Stomach (tissue), 8 donors: ENCODE measurements at regions not wholly inside any gene's neighbourhood (a gene's known extent, or its start where the extent isn't known, plus 50 kb on each side); places are given as distances from the start of the nearest gene placed in this dataset.

Source experiments
- DNase-seq, 2 donors: peaks; one replicate each; pipeline versions ENCODE4 v3.0.0 to v3.0.0-alpha.2; 2013 to 2019
- H3K27ac ChIP-seq, 5 donors: fragments of 200-600 bp in 4 of 5; sonication (generic) in 4 of 5; one replicate each; pipeline ENCODE4 v1.5.1; 2013 to 2019; ENCODE audit warnings: mild to moderate bottlenecking in 1 of 5, moderate library complexity in 1 of 5
- H3K27me3 ChIP-seq, 3 donors: fragments of 200-600 bp; sonication (generic); one replicate each; pipeline ENCODE4 v1.5.1; 2017 to 2019; ENCODE audit warnings: mixed run types in 1 of 3
- H3K36me3 ChIP-seq, 4 donors: fragments of 200-600 bp; sonication (generic); 1 replicate in 3 of 4; 2 replicates in 1 of 4; pipeline ENCODE4 v1.5.1; 2016 to 2019
- H3K4me1 ChIP-seq, 4 donors: fragments of 200-600 bp; sonication (generic); one replicate each; pipeline ENCODE4 v1.5.1; 2016 to 2019
- H3K4me3 ChIP-seq, 4 donors: fragments of 200-600 bp; sonication (generic) in 3 of 4; one replicate each; pipeline ENCODE4 v1.5.1; 2016 to 2019; ENCODE audit warnings: mild to moderate bottlenecking in 1 of 4
- H3K9me3 ChIP-seq, 4 donors: fragments of 200-600 bp; sonication (generic); one replicate each; pipeline ENCODE4 v1.5.1; 2016 to 2019
- EP300 ChIP-seq: sonication (generic); formaldehyde crosslinking; IDR thresholded peaks from one replicate; pipeline ENCODE4 v1.6.1; 2017; ENCODE audit warnings: antibody characterized with exemption
- POLR2A ChIP-seq, 4 donors: fragments of 450-650 bp; IDR thresholded peaks; one replicate each; pipeline ENCODE4 v1.6.1; 2016; ENCODE audit warnings: antibody characterized with exemption in 4 of 4, control low read depth in 2 of 4, mild to moderate bottlenecking in 1 of 4, moderate library complexity in 1 of 4
- POLR2AphosphoS5 ChIP-seq, 3 donors: sonication (generic); formaldehyde crosslinking; IDR thresholded peaks; one replicate each; pipeline ENCODE4 v1.6.1; 2016; ENCODE audit warnings: antibody characterized with exemption in 3 of 3
- WGBS, 5 donors: extraction: QIAGEN DNeasy Blood & Tissue Kit in 3 of 5; methylation state at CpG; one replicate each; pipeline versions ENCODE4 v1.1.5 to v1.1.7; 2013 to 2018; 5-methylcytosine and 5-hydroxymethylcytosine counted together
- intact Hi-C: fragments of 100-400 bp; cut with DNase I; formaldehyde crosslinking; loops from one replicate; pipeline ENCODE4 v1.15.1; 2023; ENCODE audit warnings: low total_unique reads
- TF ChIP-seq, protein P1 (sequence below), 7 experiments: fragments of 450-650 bp in 4 of 7; fragments of 200-600 bp in 3 of 7; sonication (generic) in 3 of 7; IDR thresholded peaks; one replicate each; pipeline ENCODE4 v1.5.1; 2016 to 2019; ENCODE audit warnings: antibody characterized with exemption in 7 of 7, control low read depth in 2 of 7, mild to moderate bottlenecking in 1 of 7
- donor health status: healthy with polysubstance abuse.
- donor health status: Bipolar disorder and iron deficiency.
- donor health status: healthy.

DNA sequence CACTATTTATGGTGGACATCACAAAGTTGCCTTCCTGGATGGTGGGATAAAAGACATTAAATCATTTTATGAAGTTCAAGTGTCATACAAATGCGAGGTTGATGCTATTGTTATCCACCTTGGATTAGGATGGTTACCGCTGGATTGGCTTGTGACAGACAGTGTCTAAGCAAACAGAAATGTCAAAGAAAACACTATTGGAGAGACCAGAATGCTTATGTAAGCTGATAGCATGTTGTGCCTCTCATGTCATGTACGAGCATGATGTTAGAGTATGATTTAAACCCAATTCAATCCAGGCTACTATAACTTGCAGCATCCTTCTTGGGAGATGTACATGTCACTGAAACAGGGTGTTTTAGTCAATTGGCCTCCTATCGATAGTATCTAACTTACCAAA, 178.8 kb upstream of the C9orf72 start:
- no peaks in the 10 kb centered on the region for H3K36me3 ChIP-seq
- 79 to 95% (median 94%) methylated on average over 4 of the region's 4 CpGs for WGBS, 5 donors
- no peaks in the 10 kb centered on the region for H3K9me3 ChIP-seq
- DNase-seq, result no peak
- no peak overlapping the region for H3K4me3 ChIP-seq
- TF ChIP-seq, protein P1, sequence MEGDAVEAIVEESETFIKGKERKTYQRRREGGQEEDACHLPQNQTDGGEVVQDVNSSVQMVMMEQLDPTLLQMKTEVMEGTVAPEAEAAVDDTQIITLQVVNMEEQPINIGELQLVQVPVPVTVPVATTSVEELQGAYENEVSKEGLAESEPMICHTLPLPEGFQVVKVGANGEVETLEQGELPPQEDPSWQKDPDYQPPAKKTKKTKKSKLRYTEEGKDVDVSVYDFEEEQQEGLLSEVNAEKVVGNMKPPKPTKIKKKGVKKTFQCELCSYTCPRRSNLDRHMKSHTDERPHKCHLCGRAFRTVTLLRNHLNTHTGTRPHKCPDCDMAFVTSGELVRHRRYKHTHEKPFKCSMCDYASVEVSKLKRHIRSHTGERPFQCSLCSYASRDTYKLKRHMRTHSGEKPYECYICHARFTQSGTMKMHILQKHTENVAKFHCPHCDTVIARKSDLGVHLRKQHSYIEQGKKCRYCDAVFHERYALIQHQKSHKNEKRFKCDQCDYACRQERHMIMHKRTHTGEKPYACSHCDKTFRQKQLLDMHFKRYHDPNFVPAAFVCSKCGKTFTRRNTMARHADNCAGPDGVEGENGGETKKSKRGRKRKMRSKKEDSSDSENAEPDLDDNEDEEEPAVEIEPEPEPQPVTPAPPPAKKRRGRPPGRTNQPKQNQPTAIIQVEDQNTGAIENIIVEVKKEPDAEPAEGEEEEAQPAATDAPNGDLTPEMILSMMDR (IDR thresholded peaks at IDR 0.05), result no peak
- TF ChIP-seq POLR2AphosphoS5 (IDR thresholded peaks at IDR 0.05), result no peak
- no peak for TF ChIP-seq EP300
- no peak for TF ChIP-seq POLR2A (IDR thresholded peaks at IDR 0.05)
- no peaks in the 10 kb centered on the region for H3K4me1 ChIP-seq
- H3K27me3 ChIP-seq, result no peaks in the 10 kb centered on the region
- H3K27ac ChIP-seq, result no peak overlapping the region
- intact Hi-C loops, result no loop called here

DNA sequence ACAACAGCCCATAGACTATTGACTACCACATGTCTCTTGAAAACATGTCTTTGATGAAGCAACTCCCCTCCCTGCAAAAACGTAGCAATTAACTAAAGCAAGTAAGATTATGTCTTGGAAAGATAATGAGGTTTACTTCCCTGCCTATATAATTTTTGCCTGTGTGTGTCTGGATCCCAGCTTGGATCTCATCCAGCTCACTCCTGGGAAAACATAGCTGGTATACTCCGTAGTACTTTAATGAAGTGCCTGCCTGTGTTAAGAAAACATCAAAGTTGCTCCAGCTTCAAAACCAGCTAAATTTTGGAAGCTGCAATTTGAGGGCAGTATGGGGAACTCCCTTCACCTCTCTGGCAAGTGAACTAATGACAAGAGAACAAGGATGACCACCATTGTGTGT, 182.6 kb upstream of the C9orf72 start:
- intact Hi-C loops, result no loop called here
- 13 to 31% (median 29%) methylated on average over 2 of the region's 2 CpGs for WGBS, 5 donors
- TF ChIP-seq, protein P1 (IDR thresholded peaks at IDR 0.05), result no peak
- TF ChIP-seq POLR2AphosphoS5 (IDR thresholded peaks at IDR 0.05), result no peak
- TF ChIP-seq EP300, result no peak
- no peak for TF ChIP-seq POLR2A (IDR thresholded peaks at IDR 0.05)
- Histone ChIP-seq H3K27me3 (no peaks in the 10 kb centered on the region), H3K4me1 (no peaks in the 10 kb centered on the region), H3K27ac (no peak overlapping the region), H3K36me3 (no peaks in the 10 kb centered on the region), H3K4me3 (no peak overlapping the region), H3K9me3 (no peaks in the 10 kb centered on the region)
- DNase-seq, result peak in 1 of 2 donors; percentile 26

DNA sequence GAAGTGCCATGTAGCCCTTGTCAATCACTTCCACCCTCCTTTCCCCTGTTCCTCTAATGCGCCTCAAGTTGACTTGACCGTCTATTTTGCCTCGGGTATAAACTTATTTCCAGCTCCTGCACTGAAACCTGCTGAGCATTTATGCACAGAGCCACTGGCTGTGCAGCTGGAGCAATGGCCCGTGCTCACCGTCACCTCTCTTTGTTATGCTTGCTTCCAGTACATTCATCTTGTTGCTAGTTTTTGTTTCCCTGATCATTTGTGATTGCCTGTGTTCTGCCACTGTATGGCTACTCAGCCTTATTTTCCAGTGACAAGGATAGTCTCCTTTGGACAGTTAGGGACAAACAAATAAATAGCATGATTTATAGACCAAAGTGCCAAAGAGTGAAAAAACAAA, 183.1 kb upstream of the C9orf72 start:
- intact Hi-C loops, result no loop called here
- no peaks in the 10 kb centered on the region for H3K4me1 ChIP-seq
- TF ChIP-seq POLR2A (IDR thresholded peaks at IDR 0.05) (no peak), POLR2AphosphoS5 (IDR thresholded peaks at IDR 0.05) (no peak), EP300 (no peak)
- TF ChIP-seq, protein P1 (IDR thresholded peaks at IDR 0.05), result no peak
- H3K9me3 ChIP-seq, result no peaks in the 10 kb centered on the region
- 85 to 91% (median 90%) methylated on average over 5 of the region's 5 CpGs for WGBS, 5 donors
- H3K27me3 ChIP-seq, result no peaks in the 10 kb centered on the region
- H3K36me3 ChIP-seq, result no peaks in the 10 kb centered on the region
- no peak for DNase-seq
- H3K27ac ChIP-seq, result no peak overlapping the region
- no peak overlapping the region for H3K4me3 ChIP-seq

DNA sequence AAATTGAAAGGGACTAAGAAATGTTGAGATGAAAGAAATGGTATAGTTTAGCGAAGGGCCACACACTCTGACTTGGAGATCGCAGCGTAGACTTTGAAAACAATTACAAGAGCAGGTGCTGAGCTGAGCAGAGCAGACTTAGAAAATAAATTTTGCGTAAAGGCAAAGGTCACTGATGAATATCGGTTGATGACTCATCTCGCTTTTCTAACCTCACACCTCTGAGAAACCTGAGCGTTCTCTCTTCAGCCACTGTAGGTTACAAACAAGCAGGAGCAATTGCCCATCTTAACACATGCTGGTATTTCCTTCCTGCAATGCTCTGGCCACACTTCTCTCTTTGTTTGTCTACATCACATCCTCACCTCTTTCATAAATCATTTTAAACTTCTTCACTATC, 190.6 kb upstream of the C9orf72 start:
- H3K27ac ChIP-seq, result no peak overlapping the region
- DNase-seq, result no peak
- no peaks in the 10 kb centered on the region for H3K27me3 ChIP-seq
- H3K4me3 ChIP-seq, result no peak overlapping the region
- intact Hi-C loops, result no loop called here
- no peak for TF ChIP-seq EP300
- no peak for TF ChIP-seq POLR2A (IDR thresholded peaks at IDR 0.05)
- TF ChIP-seq, protein P1 (IDR thresholded peaks at IDR 0.05), result no peak
- TF ChIP-seq POLR2AphosphoS5 (IDR thresholded peaks at IDR 0.05), result no peak
- H3K36me3 ChIP-seq, result no peaks in the 10 kb centered on the region
- H3K9me3 ChIP-seq, result no peaks in the 10 kb centered on the region
- no peaks in the 10 kb centered on the region for H3K4me1 ChIP-seq
- WGBS, 5 donors, result 90 to 93% (median 90%) methylated on average over 7 of the region's 7 CpGs
